Activated CD8-positive, alpha-beta memory T cell treated with anti-CD3 and anti-CD28 coated beads, Interleukin-2, amount 50 U/mL, for 24 hours (primary cell): ENCODE measurements at regions not wholly inside any gene's neighbourhood (a gene's known extent, or its start where the extent isn't known, plus 50 kb on each side); places are given as distances from the start of the nearest gene placed in this dataset.
"Not testable (repeated sequence)": the region's sequence is repeated elsewhere in the genome, so short reads cannot be mapped to it uniquely, and the experiment has no call there.

Experiments
- DNase-seq: peaks from one replicate; pipeline ENCODE4 v3.0.0-alpha.2; 2020; ENCODE audit errors: extremely low read depth

GRCh38 chr5:36526537-36526936, 79.9 kb upstream of the SLC1A3 start:
- no peak for DNase-seq

- DNase-seq, result no peak
Measured at GRCh38 chr5:36528588-36528987, 77.8 kb upstream of the SLC1A3 start.

GRCh38 chr5:36529142-36529541, 77.3 kb upstream of the SLC1A3 start:
- DNase-seq, result no peak

- no peak for DNase-seq
Measured at GRCh38 chr5:36530215-36530614, 76.2 kb upstream of the SLC1A3 start.

- DNase-seq, result no peak
Measured at GRCh38 chr5:36531401-36531800, 75.0 kb upstream of the SLC1A3 start.

GRCh38 chr5:36535378-36535777, 71.0 kb upstream of the SLC1A3 start:
- DNase-seq, result no peak

- no peak for DNase-seq
Measured at GRCh38 chr5:36535859-36536615, 70.4 kb upstream of the SLC1A3 start.

GRCh38 chr5:36536616-36537005, 69.8 kb upstream of the SLC1A3 start:
- DNase-seq, result no peak

GRCh38 chr5:36537724-36538123, 68.7 kb upstream of the SLC1A3 start:
- no peak for DNase-seq

GRCh38 chr5:36552651-36553393, 53.6 kb upstream of the SLC1A3 start:
- DNase-seq, result no peak

- DNase-seq, result not testable (repeated sequence)
Measured at GRCh38 chr5:36555035-36555434, 51.4 kb upstream of the SLC1A3 start.
